ENCODE measurements at regions not wholly inside any gene's neighbourhood (a gene's known extent, or its start where the extent isn't known, plus 50 kb on each side); places are given as distances from the start of the nearest gene placed in this dataset.

DNA sequence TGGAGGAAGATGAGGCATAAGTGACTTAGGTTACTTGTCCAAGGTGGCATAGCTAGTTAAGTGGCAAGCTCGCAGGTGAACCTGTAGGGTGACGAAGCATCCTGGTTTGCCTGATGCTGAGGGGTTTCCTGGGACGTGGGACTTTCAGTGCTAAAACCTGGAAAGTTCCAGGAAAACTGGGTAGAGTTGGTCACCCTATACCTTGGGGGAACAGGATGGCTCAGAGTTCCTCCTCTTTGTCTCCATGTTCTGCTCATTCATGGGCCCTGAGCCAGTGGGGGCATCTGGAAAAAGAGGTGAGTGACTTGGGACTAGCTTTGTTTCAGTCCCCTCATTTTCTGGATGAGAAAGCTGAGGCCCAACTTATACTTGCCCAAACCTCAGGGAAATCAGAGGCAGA lies 268.0 kb upstream of the N4BP1 start:
- no peak for DNase-seq (ENCODE audit: low read depth)
- no peak overlapping the region for H3K4me3 ChIP-seq (ENCODE audit: low read depth, low read length)
- TF ChIP-seq CTCF (IDR thresholded peaks at IDR 0.05; ENCODE audit: control insufficient read depth, extremely low read depth, insufficient read depth) = no peak

GRCh38 chr16:48870141-48870540 lies 260.2 kb upstream of the N4BP1 start:
- no peak for TF ChIP-seq CTCF (IDR thresholded peaks at IDR 0.05; ENCODE audit: control insufficient read depth, extremely low read depth, insufficient read depth)
- DNase-seq (ENCODE audit: low read depth) = no peak
- H3K4me3 ChIP-seq (ENCODE audit: low read depth, low read length) = no peak overlapping the region

DNA sequence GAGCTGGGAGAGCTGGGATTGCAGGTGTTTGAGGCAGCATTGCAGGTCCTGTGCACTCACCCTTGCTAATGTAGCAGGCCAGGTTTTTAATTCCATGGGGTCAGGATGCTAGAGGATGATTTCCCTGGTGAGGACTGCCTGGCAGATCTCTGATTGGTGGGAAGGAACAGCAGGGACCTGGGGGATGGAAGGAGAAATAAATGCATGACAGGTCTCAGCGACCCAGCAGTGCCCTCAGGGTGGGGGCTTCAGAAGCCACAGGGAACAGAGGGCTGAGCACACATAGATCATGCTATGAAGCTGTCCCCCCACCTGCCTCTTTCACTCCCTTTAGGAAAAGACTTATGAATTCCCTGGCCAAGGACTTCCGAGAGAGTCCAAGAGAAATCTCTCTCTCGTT lies 255.5 kb upstream of the N4BP1 start:
- no peak overlapping the region for H3K4me3 ChIP-seq (ENCODE audit: low read depth, low read length)
- TF ChIP-seq CTCF (IDR thresholded peaks at IDR 0.05; ENCODE audit: control insufficient read depth, extremely low read depth, insufficient read depth) = no peak
- DNase-seq (ENCODE audit: low read depth) = no peak

DNA sequence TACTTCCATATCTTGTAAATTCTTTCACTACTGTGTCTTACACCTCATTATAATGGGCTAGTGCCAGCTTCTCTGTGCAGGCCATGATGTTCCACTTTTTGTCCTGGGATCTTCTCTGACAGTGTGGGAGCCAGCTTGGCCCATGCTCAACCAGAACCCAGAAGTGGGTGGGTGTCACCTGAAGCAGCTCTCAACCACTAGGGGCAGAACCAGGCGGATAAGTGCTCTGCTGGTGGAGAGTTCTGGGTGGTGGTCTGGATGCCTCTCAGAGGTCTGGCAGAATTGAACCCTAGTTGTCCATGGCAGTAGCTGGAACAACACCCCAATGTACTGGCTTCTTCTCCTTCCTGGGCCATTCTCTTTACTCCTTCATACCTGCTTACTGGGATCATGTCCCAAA lies 254.1 kb upstream of the N4BP1 start:
- no peak overlapping the region for H3K4me3 ChIP-seq (ENCODE audit: low read depth, low read length)
- no peak for TF ChIP-seq CTCF (IDR thresholded peaks at IDR 0.05; ENCODE audit: control insufficient read depth, extremely low read depth, insufficient read depth)
- DNase-seq (ENCODE audit: low read depth) = no peak

DNA sequence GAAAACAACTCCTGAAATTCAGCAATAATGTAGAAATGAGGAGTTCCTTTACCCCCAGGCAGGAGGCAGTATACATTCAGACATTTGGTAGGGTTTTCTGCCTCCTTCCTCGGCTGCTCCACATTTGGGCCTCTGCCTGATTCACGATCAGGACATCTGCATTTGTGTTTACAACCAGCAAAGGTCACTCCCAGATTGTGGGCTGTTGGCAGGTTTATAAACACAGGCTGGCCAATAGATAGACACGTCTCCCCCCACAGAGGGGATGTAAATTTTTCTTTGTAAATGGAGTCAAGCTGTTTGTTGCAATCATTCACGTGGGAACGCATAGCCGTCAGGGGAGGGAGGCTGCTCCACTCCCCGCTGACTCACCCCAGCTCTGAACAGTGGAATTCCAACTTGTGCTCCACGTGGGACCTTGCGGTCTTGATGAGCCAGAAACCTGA lies 252.1 kb upstream of the N4BP1 start:
- peak; percentile 21; the same call in 1 of the 2 replicates for TF ChIP-seq CTCF (IDR thresholded peaks at IDR 0.05; ENCODE audit: control insufficient read depth, extremely low read depth, insufficient read depth)
- no peak for DNase-seq (ENCODE audit: low read depth)
- no peak overlapping the region for H3K4me3 ChIP-seq (ENCODE audit: low read depth, low read length)

GRCh38 chr16:48860341-48860740 lies 250.4 kb upstream of the N4BP1 start:
- DNase-seq (ENCODE audit: low read depth) = no peak

More at GRCh38 chr16:48860341-48860740, 250.4 kb upstream of the N4BP1 start:
- no peak overlapping the region for H3K4me3 ChIP-seq (ENCODE audit: low read depth, low read length)
- no peak for TF ChIP-seq CTCF (IDR thresholded peaks at IDR 0.05; ENCODE audit: control insufficient read depth, extremely low read depth, insufficient read depth)
